Loucy (cell line): ENCODE measurements at regions not wholly inside any gene's neighbourhood (a gene's known extent, or its start where the extent isn't known, plus 50 kb on each side); places are given as distances from the start of the nearest gene placed in this dataset.
"Not testable (repeated sequence)": the region's sequence is repeated elsewhere in the genome, so short reads cannot be mapped to it uniquely, and the experiment has no call there.

Experiments used
- CTCF ChIP-seq: fragments of 200-600 bp; sonication (generic); conservative IDR thresholded peaks from 2 replicates; pipeline ENCODE4 v1.5.1; 2014; ENCODE audit warnings: mild to moderate bottlenecking, antibody characterized with exemption, low read length
- EZH2phosphoT487 ChIP-seq: fragments of 200-600 bp; IDR thresholded peaks from 2 replicates; pipeline ENCODE4 v1.6.1; 2018; ENCODE audit warnings: antibody characterized with exemption, mild to moderate bottlenecking, moderate library complexity, borderline replicate concordance

GRCh38 chr6:26928190-26928589 lies 268.6 kb upstream of the ZNF322 start:
- not testable (repeated sequence) for TF ChIP-seq CTCF, EZH2phosphoT487
